ENCODE measurements at regions not wholly inside any gene's neighbourhood (a gene's known extent, or its start where the extent isn't known, plus 50 kb on each side); places are given as distances from the start of the nearest gene placed in this dataset.

DNA sequence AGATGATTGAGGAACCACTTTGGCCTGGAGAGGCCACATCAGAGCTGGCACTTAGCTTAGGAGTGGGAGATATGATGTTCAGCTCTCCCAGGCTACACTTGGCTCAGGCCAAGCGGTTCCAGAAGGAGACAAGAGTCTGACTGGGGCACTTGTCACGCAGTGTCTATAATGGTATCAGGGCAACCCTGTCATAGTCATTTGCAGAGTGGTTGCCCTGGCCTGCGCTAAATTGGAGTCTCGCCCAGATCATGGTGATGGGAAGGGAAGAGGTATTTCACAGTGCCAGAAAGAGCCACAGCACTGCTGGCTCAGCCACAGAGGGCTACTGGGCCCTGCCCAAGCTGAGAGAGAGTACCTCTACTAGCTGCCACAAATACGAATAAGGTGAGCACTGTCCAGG, 186.9 kb upstream of the CRBN start:
- POLR2A ChIA-PET, result no interaction called here
- ATAC-seq (ENCODE audit: low read depth), result no peak
- no peaks in the 10 kb centered on the region for H3K27me3 Mint-ChIP-seq
- intact Hi-C loops (cut with micrococcal nuclease), result no loop called here
- no peaks in the 10 kb centered on the region for H3K36me3 Mint-ChIP-seq (ENCODE audit: low read depth)
- TF ChIP-seq, protein P1, sequence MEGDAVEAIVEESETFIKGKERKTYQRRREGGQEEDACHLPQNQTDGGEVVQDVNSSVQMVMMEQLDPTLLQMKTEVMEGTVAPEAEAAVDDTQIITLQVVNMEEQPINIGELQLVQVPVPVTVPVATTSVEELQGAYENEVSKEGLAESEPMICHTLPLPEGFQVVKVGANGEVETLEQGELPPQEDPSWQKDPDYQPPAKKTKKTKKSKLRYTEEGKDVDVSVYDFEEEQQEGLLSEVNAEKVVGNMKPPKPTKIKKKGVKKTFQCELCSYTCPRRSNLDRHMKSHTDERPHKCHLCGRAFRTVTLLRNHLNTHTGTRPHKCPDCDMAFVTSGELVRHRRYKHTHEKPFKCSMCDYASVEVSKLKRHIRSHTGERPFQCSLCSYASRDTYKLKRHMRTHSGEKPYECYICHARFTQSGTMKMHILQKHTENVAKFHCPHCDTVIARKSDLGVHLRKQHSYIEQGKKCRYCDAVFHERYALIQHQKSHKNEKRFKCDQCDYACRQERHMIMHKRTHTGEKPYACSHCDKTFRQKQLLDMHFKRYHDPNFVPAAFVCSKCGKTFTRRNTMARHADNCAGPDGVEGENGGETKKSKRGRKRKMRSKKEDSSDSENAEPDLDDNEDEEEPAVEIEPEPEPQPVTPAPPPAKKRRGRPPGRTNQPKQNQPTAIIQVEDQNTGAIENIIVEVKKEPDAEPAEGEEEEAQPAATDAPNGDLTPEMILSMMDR (IDR thresholded peaks at IDR 0.05), result no peak
- CTCF ChIA-PET, result no interaction called here
- no peak overlapping the region for H3K27ac Mint-ChIP-seq
- no peak for DNase-seq
- H3K4me1 Mint-ChIP-seq, result no peaks in the 10 kb centered on the region
- no peaks in the 10 kb centered on the region for H3K9me3 Mint-ChIP-seq
- no peak overlapping the region for H3K4me3 Mint-ChIP-seq

DNA sequence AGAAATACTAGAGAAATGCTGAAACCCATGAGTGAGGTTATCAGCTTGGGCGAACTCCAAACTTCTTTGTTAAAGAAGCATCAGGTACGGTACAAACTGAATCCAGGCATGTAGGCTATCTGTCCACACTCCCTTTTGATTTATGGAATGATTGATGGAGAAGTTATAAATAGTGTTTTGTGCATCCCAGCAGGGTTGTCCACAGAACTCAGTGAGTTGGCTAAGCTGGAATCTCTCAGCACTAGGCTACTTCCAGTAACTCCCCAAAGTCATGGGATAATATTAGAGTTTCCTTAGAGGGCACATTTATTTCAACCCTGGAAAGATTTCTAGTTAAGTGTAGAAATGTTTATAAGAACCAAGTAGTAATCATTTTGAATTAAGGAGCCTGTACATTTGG, 186.2 kb upstream of the CRBN start:
- CTCF ChIA-PET, result no interaction called here
- POLR2A ChIA-PET, result no interaction called here
- H3K4me3 Mint-ChIP-seq, result no peak overlapping the region

DNA sequence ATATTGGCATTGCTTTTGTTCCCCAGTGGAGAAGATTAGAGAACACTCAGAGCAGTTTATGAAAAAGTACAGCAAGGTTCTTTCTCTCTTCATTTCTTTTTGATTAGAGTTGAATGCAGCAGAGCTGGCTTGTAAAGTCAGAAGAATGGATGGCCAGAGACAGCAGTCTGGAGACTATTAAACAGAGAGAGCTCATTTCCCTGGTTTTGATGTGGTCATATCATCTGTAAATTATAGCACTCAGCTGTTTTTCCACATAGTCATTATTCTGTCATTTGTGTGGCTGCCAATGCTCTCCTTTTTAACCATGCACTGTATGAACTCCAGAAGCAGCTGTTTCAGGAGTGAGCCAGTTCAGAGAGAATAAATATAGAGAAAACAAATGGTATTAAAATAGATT, 177.4 kb upstream of the CRBN start:
- H3K27ac Mint-ChIP-seq, result no peak overlapping the region
- H3K27me3 Mint-ChIP-seq, result no peaks in the 10 kb centered on the region
- no peaks in the 10 kb centered on the region for H3K36me3 Mint-ChIP-seq (ENCODE audit: low read depth)
- ChIA-PET POLR2A (no interaction called here), CTCF (no interaction called here)
- intact Hi-C loops (cut with micrococcal nuclease), result no loop called here
- no peak for DNase-seq
- ATAC-seq (ENCODE audit: low read depth), result no peak
- TF ChIP-seq, protein P1 (IDR thresholded peaks at IDR 0.05), result no peak
- H3K4me1 Mint-ChIP-seq, result no peaks in the 10 kb centered on the region
- H3K4me3 Mint-ChIP-seq, result no peak overlapping the region
- H3K9me3 Mint-ChIP-seq, result no peaks in the 10 kb centered on the region

More for the DNA sequence above, 186.2 kb upstream of the CRBN start:
- ATAC-seq (ENCODE audit: low read depth) (no peak), DNase-seq (no peak)
- TF ChIP-seq, protein P1 (IDR thresholded peaks at IDR 0.05), result no peak
- H3K27me3 Mint-ChIP-seq, result no peaks in the 10 kb centered on the region
- H3K36me3 Mint-ChIP-seq (ENCODE audit: low read depth), result no peaks in the 10 kb centered on the region
- no peaks in the 10 kb centered on the region for H3K4me1 Mint-ChIP-seq
- no peaks in the 10 kb centered on the region for H3K9me3 Mint-ChIP-seq
- intact Hi-C loops (cut with micrococcal nuclease), result no loop called here
- no peak overlapping the region for H3K27ac Mint-ChIP-seq

DNA sequence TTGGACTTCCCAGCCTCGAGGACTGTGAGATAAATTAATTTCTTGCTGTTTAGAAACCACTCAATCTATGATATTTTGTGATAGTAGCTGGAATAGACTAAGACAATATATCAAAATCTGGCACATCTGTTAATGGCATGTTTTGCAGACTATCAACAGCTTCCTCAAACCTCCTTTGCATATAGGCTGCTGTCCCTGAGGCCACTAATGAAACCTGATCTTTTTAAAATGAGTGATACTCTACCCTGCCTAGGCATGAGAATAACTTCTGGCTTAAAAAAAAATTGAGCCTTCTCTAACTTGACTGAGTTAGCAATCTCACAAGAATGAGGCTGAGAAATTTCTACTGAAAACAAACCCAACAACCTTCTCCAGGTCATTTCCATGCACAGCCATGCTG, 176.0 kb upstream of the CRBN start:
- TF ChIP-seq, protein P1 (IDR thresholded peaks at IDR 0.05), result no peak
- DNase-seq (no peak), ATAC-seq (ENCODE audit: low read depth) (no peak)
- intact Hi-C loops (cut with micrococcal nuclease), result no loop called here
- ChIA-PET CTCF (no interaction called here), POLR2A (no interaction called here)
- Mint-ChIP-seq H3K4me1 (no peaks in the 10 kb centered on the region), H3K27ac (no peak overlapping the region), H3K4me3 (no peak overlapping the region), H3K27me3 (no peaks in the 10 kb centered on the region), H3K9me3 (no peaks in the 10 kb centered on the region), H3K36me3 (ENCODE audit: low read depth) (no peaks in the 10 kb centered on the region)

DNA sequence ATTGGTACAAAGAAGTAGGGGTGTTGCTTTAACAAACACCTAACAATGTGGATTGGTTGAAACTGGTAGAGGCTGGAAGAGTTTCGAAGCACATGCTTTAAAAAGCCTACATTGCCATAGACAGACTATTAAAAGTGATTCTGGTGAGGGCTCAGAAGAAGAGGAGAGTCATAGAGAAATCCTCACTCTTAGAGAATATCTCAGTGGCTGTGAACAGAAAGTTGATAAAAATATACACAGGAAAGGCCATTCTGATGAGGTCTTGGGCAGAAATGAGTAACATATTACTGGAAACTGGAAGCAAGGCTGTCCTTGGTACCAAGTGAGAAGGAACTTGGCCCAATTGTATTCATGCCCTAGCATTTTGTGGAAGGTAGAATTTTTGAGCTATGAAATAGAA, 173.7 kb upstream of the CRBN start:
- DNase-seq, result no peak
- Mint-ChIP-seq H3K9me3 (no peaks in the 10 kb centered on the region), H3K36me3 (ENCODE audit: low read depth) (no peaks in the 10 kb centered on the region), H3K4me3 (no peak overlapping the region), H3K27ac (no peak overlapping the region), H3K4me1 (no peaks in the 10 kb centered on the region), H3K27me3 (no peaks in the 10 kb centered on the region)
- CTCF ChIA-PET, result no interaction called here
- ATAC-seq (ENCODE audit: low read depth), result no peak
- POLR2A ChIA-PET, result no interaction called here
- TF ChIP-seq, protein P1 (IDR thresholded peaks at IDR 0.05), result no peak
- intact Hi-C loops (cut with micrococcal nuclease), result no loop called here
